Muscle of arm (tissue), 1 donor: ENCODE measurements at regions not wholly inside any gene's neighbourhood (a gene's known extent, or its start where the extent isn't known, plus 50 kb on each side); places are given as distances from the start of the nearest gene placed in this dataset.
"Not testable (repeated sequence)": the region's sequence is repeated elsewhere in the genome, so short reads cannot be mapped to it uniquely, and the experiment has no call there.

Experiments
- DNase-seq: peaks from one replicate; pipeline ENCODE4 v3.0.0-alpha.2; 2013

GRCh38 chr6:49274809-49275769, 188.0 kb downstream of the MMUT start:
- DNase-seq, result not testable (repeated sequence)

- DNase-seq, result no peak
Measured at GRCh38 chr6:49269190-49269589, 193.9 kb downstream of the MMUT start.

- DNase-seq, result no peak
Measured at GRCh38 chr6:49264909-49265308, 198.1 kb downstream of the MMUT start.

GRCh38 chr6:49264496-49264895, 198.6 kb downstream of the MMUT start:
- DNase-seq, result no peak

- DNase-seq, result no peak
Measured at GRCh38 chr6:49257549-49257948, 205.5 kb downstream of the MMUT start.

GRCh38 chr6:49255335-49255734, 207.7 kb downstream of the MMUT start:
- DNase-seq, result no peak

- DNase-seq, result no peak
Measured at GRCh38 chr6:49252901-49253300, 210.2 kb downstream of the MMUT start.

GRCh38 chr6:49233483-49233882, 229.6 kb downstream of the MMUT start:
- no peak for DNase-seq

- no peak for DNase-seq
Measured at GRCh38 chr6:49225471-49225870, 237.6 kb downstream of the MMUT start.

GRCh38 chr6:49220293-49220692, 242.8 kb downstream of the MMUT start:
- DNase-seq, result no peak

- no peak for DNase-seq
Measured at GRCh38 chr6:49205526-49205925, 257.5 kb downstream of the MMUT start.

GRCh38 chr6:49202924-49203536, 260.0 kb downstream of the MMUT start:
- no peak for DNase-seq

- DNase-seq, result no peak
Measured at GRCh38 chr6:49198015-49198414, 265.0 kb downstream of the MMUT start.

- not testable (repeated sequence) for DNase-seq
Measured at GRCh38 chr6:49162379-49162778, 300.7 kb downstream of the MMUT start.

- no peak for DNase-seq
Measured at GRCh38 chr6:49155316-49155715, 307.7 kb downstream of the MMUT start.

GRCh38 chr6:49151957-49152356, 311.1 kb downstream of the MMUT start:
- DNase-seq, result no peak

GRCh38 chr6:49151461-49151860, 311.6 kb downstream of the MMUT start:
- no peak for DNase-seq

- no peak for DNase-seq
Measured at GRCh38 chr6:49151033-49151432, 312.0 kb downstream of the MMUT start.

GRCh38 chr6:49145280-49145679, 317.8 kb downstream of the MMUT start:
- no peak for DNase-seq

- DNase-seq, result no peak
Measured at GRCh38 chr6:49142421-49143151, 320.5 kb downstream of the MMUT start.

- DNase-seq, result no peak
Measured at GRCh38 chr6:49121970-49122369, 341.1 kb downstream of the MMUT start.

- no peak for DNase-seq
Measured at GRCh38 chr6:49118478-49118877, 344.6 kb downstream of the MMUT start.

GRCh38 chr6:49110916-49111315, 352.1 kb downstream of the MMUT start:
- DNase-seq, result no peak
